ENCODE measurements at regions not wholly inside any gene's neighbourhood (a gene's known extent, or its start where the extent isn't known, plus 50 kb on each side); places are given as distances from the start of the nearest gene placed in this dataset.
"Not testable (repeated sequence)": the region's sequence is repeated elsewhere in the genome, so short reads cannot be mapped to it uniquely, and the experiment has no call there.

GRCh38 chr18:35842536-35842935 lies 129.9 kb upstream of the RMP24 start:
- H3K9me3 ChIP-seq (ENCODE audit: low read depth, low read length): no peaks in the 10 kb centered on the region
- no peaks in the 10 kb centered on the region for H3K27me3 ChIP-seq (ENCODE audit: insufficient read depth, low read length)
- H3K4me1 ChIP-seq (ENCODE audit: insufficient read depth, low read length): peaks cover 13% of the 10 kb centered on the region

GRCh38 chr18:35848321-35848720 lies 124.2 kb upstream of the RMP24 start:
- not testable (repeated sequence) for H3K4me1 ChIP-seq (ENCODE audit: insufficient read depth, low read length); H3K27me3 ChIP-seq (ENCODE audit: insufficient read depth, low read length); H3K4me3 ChIP-seq (ENCODE audit: low read length); H3K9me3 ChIP-seq (ENCODE audit: low read depth, low read length)

More at GRCh38 chr18:35842536-35842935, 129.9 kb upstream of the RMP24 start:
- no peak overlapping the region for H3K4me3 ChIP-seq (ENCODE audit: low read length)

- H3K4me1 ChIP-seq (ENCODE audit: insufficient read depth, low read length); H3K9me3 ChIP-seq (ENCODE audit: low read depth, low read length); H3K27me3 ChIP-seq (ENCODE audit: insufficient read depth, low read length); H3K4me3 ChIP-seq (ENCODE audit: low read length): not testable (repeated sequence)
Measured at GRCh38 chr18:35849241-35849640, 123.2 kb upstream of the RMP24 start.

- Histone ChIP-seq H3K9me3 (ENCODE audit: low read depth, low read length) (no peaks in the 10 kb centered on the region), H3K4me1 (ENCODE audit: insufficient read depth, low read length) (no peaks in the 10 kb centered on the region), H3K4me3 (ENCODE audit: low read length) (no peak overlapping the region), H3K27me3 (ENCODE audit: insufficient read depth, low read length) (no peaks in the 10 kb centered on the region)
Measured at GRCh38 chr18:35851286-35851970, 121.1 kb upstream of the RMP24 start.

GRCh38 chr18:35852786-35853185 lies 119.7 kb upstream of the RMP24 start:
- Histone ChIP-seq H3K9me3 (ENCODE audit: low read depth, low read length) (no peaks in the 10 kb centered on the region), H3K4me3 (ENCODE audit: low read length) (no peak overlapping the region), H3K27me3 (ENCODE audit: insufficient read depth, low read length) (no peaks in the 10 kb centered on the region), H3K4me1 (ENCODE audit: insufficient read depth, low read length) (no peaks in the 10 kb centered on the region)

- H3K4me1 ChIP-seq (ENCODE audit: insufficient read depth, low read length): no peaks in the 10 kb centered on the region
- no peaks in the 10 kb centered on the region for H3K9me3 ChIP-seq (ENCODE audit: low read depth, low read length)
- no peaks in the 10 kb centered on the region for H3K27me3 ChIP-seq (ENCODE audit: insufficient read depth, low read length)
- H3K4me3 ChIP-seq (ENCODE audit: low read length): no peak overlapping the region
Measured at GRCh38 chr18:35854095-35854494, 118.4 kb upstream of the RMP24 start.

GRCh38 chr18:35856178-35856577 lies 116.3 kb upstream of the RMP24 start:
- Histone ChIP-seq H3K9me3 (ENCODE audit: low read depth, low read length) (no peaks in the 10 kb centered on the region), H3K4me1 (ENCODE audit: insufficient read depth, low read length) (no peaks in the 10 kb centered on the region), H3K4me3 (ENCODE audit: low read length) (no peak overlapping the region), H3K27me3 (ENCODE audit: insufficient read depth, low read length) (no peaks in the 10 kb centered on the region)

GRCh38 chr18:35856721-35857120 lies 115.8 kb upstream of the RMP24 start:
- H3K9me3 ChIP-seq (ENCODE audit: low read depth, low read length); H3K4me1 ChIP-seq (ENCODE audit: insufficient read depth, low read length); H3K4me3 ChIP-seq (ENCODE audit: low read length); H3K27me3 ChIP-seq (ENCODE audit: insufficient read depth, low read length): not testable (repeated sequence)

- not testable (repeated sequence) for H3K4me3 ChIP-seq (ENCODE audit: low read length); H3K27me3 ChIP-seq (ENCODE audit: insufficient read depth, low read length); H3K9me3 ChIP-seq (ENCODE audit: low read depth, low read length); H3K4me1 ChIP-seq (ENCODE audit: insufficient read depth, low read length)
Measured at GRCh38 chr18:35857581-35857980, 114.9 kb upstream of the RMP24 start.

- no peaks in the 10 kb centered on the region for H3K27me3 ChIP-seq (ENCODE audit: insufficient read depth, low read length)
- H3K4me3 ChIP-seq (ENCODE audit: low read length): no peak overlapping the region
- no peaks in the 10 kb centered on the region for H3K4me1 ChIP-seq (ENCODE audit: insufficient read depth, low read length)
- H3K9me3 ChIP-seq (ENCODE audit: low read depth, low read length): no peaks in the 10 kb centered on the region
Measured at GRCh38 chr18:35861367-35862118, 110.9 kb upstream of the RMP24 start.

- Histone ChIP-seq H3K4me3 (ENCODE audit: low read length) (no peak overlapping the region), H3K4me1 (ENCODE audit: insufficient read depth, low read length) (no peaks in the 10 kb centered on the region), H3K27me3 (ENCODE audit: insufficient read depth, low read length) (no peaks in the 10 kb centered on the region), H3K9me3 (ENCODE audit: low read depth, low read length) (no peaks in the 10 kb centered on the region)
Measured at GRCh38 chr18:35862119-35862640, 110.3 kb upstream of the RMP24 start.

GRCh38 chr18:35864916-35865315 lies 107.6 kb upstream of the RMP24 start:
- H3K27me3 ChIP-seq (ENCODE audit: insufficient read depth, low read length): no peaks in the 10 kb centered on the region
- no peaks in the 10 kb centered on the region for H3K4me1 ChIP-seq (ENCODE audit: insufficient read depth, low read length)
- H3K9me3 ChIP-seq (ENCODE audit: low read depth, low read length): no peaks in the 10 kb centered on the region
- no peak overlapping the region for H3K4me3 ChIP-seq (ENCODE audit: low read length)

- Histone ChIP-seq H3K27me3 (ENCODE audit: insufficient read depth, low read length) (no peaks in the 10 kb centered on the region), H3K9me3 (ENCODE audit: low read depth, low read length) (no peaks in the 10 kb centered on the region), H3K4me1 (ENCODE audit: insufficient read depth, low read length) (no peaks in the 10 kb centered on the region), H3K4me3 (ENCODE audit: low read length) (no peak overlapping the region)
Measured at GRCh38 chr18:35868915-35869314, 103.6 kb upstream of the RMP24 start.

- Histone ChIP-seq H3K27me3 (ENCODE audit: insufficient read depth, low read length) (no peaks in the 10 kb centered on the region), H3K9me3 (ENCODE audit: low read depth, low read length) (no peaks in the 10 kb centered on the region), H3K4me3 (ENCODE audit: low read length) (no peak overlapping the region), H3K4me1 (ENCODE audit: insufficient read depth, low read length) (no peaks in the 10 kb centered on the region)
Measured at GRCh38 chr18:35871337-35871736, 101.1 kb upstream of the RMP24 start.

- Histone ChIP-seq H3K4me3 (ENCODE audit: low read length) (no peak overlapping the region), H3K9me3 (ENCODE audit: low read depth, low read length) (no peaks in the 10 kb centered on the region), H3K4me1 (ENCODE audit: insufficient read depth, low read length) (no peaks in the 10 kb centered on the region), H3K27me3 (ENCODE audit: insufficient read depth, low read length) (no peaks in the 10 kb centered on the region)
Measured at GRCh38 chr18:35875566-35875965, 96.9 kb upstream of the RMP24 start.

GRCh38 chr18:35876243-35876642 lies 96.2 kb upstream of the RMP24 start:
- Histone ChIP-seq H3K4me3 (ENCODE audit: low read length) (no peak overlapping the region), H3K9me3 (ENCODE audit: low read depth, low read length) (no peaks in the 10 kb centered on the region), H3K4me1 (ENCODE audit: insufficient read depth, low read length) (no peaks in the 10 kb centered on the region)

More at GRCh38 chr18:35876243-35876642, 96.2 kb upstream of the RMP24 start:
- H3K27me3 ChIP-seq (ENCODE audit: insufficient read depth, low read length): no peaks in the 10 kb centered on the region
